Calu3 (cell line): ENCODE measurements at regions not wholly inside any gene's neighbourhood (a gene's known extent, or its start where the extent isn't known, plus 50 kb on each side); places are given as distances from the start of the nearest gene placed in this dataset.

Source experiments
- BruUV-seq: library from RNA; stranded (reverse); fragments of 400-500 nt; replicated peaks from 2 replicates; lab custom pipeline; 2021; lab: Mats Ljungman, UMichigan
- CTCF ChIA-PET: fragments of 300-600 bp; sonication (Branson Sonifier 250); formaldehyde crosslinking; loops from one replicate; lab custom pipeline; 2022; ENCODE audit warnings: antibody characterized with exemption; lab: Charles Lee
- DNase-seq: peaks from one replicate; pipeline ENCODE4 v3.0.0; 2022
- H3K27ac Mint-ChIP-seq: one replicate; pipeline ENCODE4 v1.8.0; 2022; ENCODE audit warnings: mixed read lengths; ENCODE audit not compliant: unreplicated experiment
- H3K27me3 Mint-ChIP-seq: one replicate; pipeline ENCODE4 v1.8.0; 2022; ENCODE audit warnings: mixed read lengths; ENCODE audit not compliant: unreplicated experiment
- H3K36me3 Mint-ChIP-seq: one replicate; pipeline ENCODE4 v1.8.0; 2022; ENCODE audit warnings: mild to moderate bottlenecking, moderate library complexity, mixed read lengths; ENCODE audit not compliant: insufficient read depth, unreplicated experiment
- H3K4me1 Mint-ChIP-seq: one replicate; pipeline ENCODE4 v1.8.0; 2022; ENCODE audit warnings: mild to moderate bottlenecking, low read depth, mixed read lengths; ENCODE audit not compliant: unreplicated experiment
- H3K4me3 Mint-ChIP-seq: one replicate; pipeline ENCODE4 v1.8.0; 2022; ENCODE audit warnings: mild to moderate bottlenecking, low read depth, moderate library complexity, mixed read lengths; ENCODE audit not compliant: unreplicated experiment
- H3K9me3 Mint-ChIP-seq: one replicate; pipeline ENCODE4 v1.8.0; 2022; ENCODE audit warnings: low read depth, mixed read lengths; ENCODE audit not compliant: unreplicated experiment
- CTCF ChIP-seq: fragments of 200-600 bp; IDR thresholded peaks from one replicate; pipeline ENCODE4 v1.8.0; 2022; ENCODE audit warnings: antibody characterized with exemption; ENCODE audit not compliant: unreplicated experiment
- intact Hi-C: fragments of 100-400 bp; cut with micrococcal nuclease; formaldehyde crosslinking; loops from one replicate; pipeline ENCODE4 v1.10.0; 2022; ENCODE audit not compliant: unreplicated experiment

GRCh38 chr22:23397613-23398567, 182.2 kb downstream of the IGLL1 start:
- TF ChIP-seq CTCF, result no peak
- intact Hi-C loops, result no loop called here
- Mint-ChIP-seq H3K4me3 (no peak overlapping the region), H3K4me1 (no peaks in the 10 kb centered on the region), H3K27ac (no peak overlapping the region), H3K27me3 (no peaks in the 10 kb centered on the region), H3K9me3 (no peaks in the 10 kb centered on the region), H3K36me3 (no peaks in the 10 kb centered on the region)
- DNase-seq, result no peak
- CTCF ChIA-PET, result no interaction called here
- no TSS peak for BruUV-seq

- Mint-ChIP-seq H3K9me3 (no peaks in the 10 kb centered on the region), H3K36me3 (no peaks in the 10 kb centered on the region), H3K27me3 (no peaks in the 10 kb centered on the region), H3K27ac (no peak overlapping the region), H3K4me1 (no peaks in the 10 kb centered on the region), H3K4me3 (no peak overlapping the region)
- CTCF ChIA-PET, result no interaction called here
- intact Hi-C loops, result no loop called here
- no TSS peak for BruUV-seq
- DNase-seq, result no peak
- no peak for TF ChIP-seq CTCF
These were observed 183.0 kb downstream of the IGLL1 start for GRCh38 chr22:23397008-23397612.

- Mint-ChIP-seq H3K4me3 (no peak overlapping the region), H3K27me3 (no peaks in the 10 kb centered on the region), H3K4me1 (no peaks in the 10 kb centered on the region), H3K36me3 (no peaks in the 10 kb centered on the region), H3K27ac (no peak overlapping the region), H3K9me3 (no peaks in the 10 kb centered on the region)
- no peak for TF ChIP-seq CTCF
- CTCF ChIA-PET, result no interaction called here
- no TSS peak for BruUV-seq
- intact Hi-C loops, result no loop called here
- no peak for DNase-seq
These were observed 183.6 kb downstream of the IGLL1 start for GRCh38 chr22:23396362-23397007.

- H3K9me3 Mint-ChIP-seq, result no peaks in the 10 kb centered on the region
- BruUV-seq, result no TSS peak
- no peak overlapping the region for H3K4me3 Mint-ChIP-seq
- intact Hi-C loops, result no loop called here
- H3K27ac Mint-ChIP-seq, result no peak overlapping the region
- DNase-seq, result no peak
- no peaks in the 10 kb centered on the region for H3K36me3 Mint-ChIP-seq
- no peak for TF ChIP-seq CTCF
- H3K27me3 Mint-ChIP-seq, result no peaks in the 10 kb centered on the region
- CTCF ChIA-PET, result no interaction called here
- no peaks in the 10 kb centered on the region for H3K4me1 Mint-ChIP-seq
These were observed 184.3 kb downstream of the IGLL1 start for GRCh38 chr22:23395530-23396361.
